ENCODE measurements at regions not wholly inside any gene's neighbourhood (a gene's known extent, or its start where the extent isn't known, plus 50 kb on each side); places are given as distances from the start of the nearest gene placed in this dataset.

DNA sequence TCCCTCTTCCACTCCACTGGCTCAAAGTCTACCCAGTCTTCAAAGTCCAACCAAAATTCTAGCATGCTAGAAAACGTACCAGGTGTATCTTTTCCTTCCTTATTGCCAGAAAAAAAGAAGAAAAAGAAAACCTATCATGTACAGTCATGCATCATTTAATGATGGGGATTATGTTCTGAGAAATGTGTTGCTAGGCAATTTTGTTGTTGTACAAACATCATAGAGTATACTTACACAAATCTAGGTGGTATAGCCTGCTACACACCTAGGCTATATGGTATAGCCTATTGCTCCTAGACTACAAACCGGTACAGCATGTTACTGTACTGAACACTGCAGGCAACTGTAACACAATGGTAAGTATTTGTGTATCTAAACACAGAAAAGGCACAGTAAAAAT lies 104.8 kb downstream of the SREK1 start:
- no peak for TF ChIP-seq CTCF (IDR thresholded peaks at IDR 0.05; ENCODE audit: low read depth, low read length, poor library complexity, severe bottlenecking)
- no peak for TF ChIP-seq EZH2phosphoT487 (IDR thresholded peaks at IDR 0.05; ENCODE audit: borderline replicate concordance, low read length)

Measured in DOHH2 (cell line).